SK-N-SH (cell line): ENCODE measurements at regions not wholly inside any gene's neighbourhood (a gene's known extent, or its start where the extent isn't known, plus 50 kb on each side); places are given as distances from the start of the nearest gene placed in this dataset.

Experiments
- CTCF ChIA-PET: fragments of 300-600, 350-600 bp; formaldehyde crosslinking; extraction: SDS; loops from one replicate; lab custom pipeline; 2021; lab: Yijun Ruan, JAX
- POLR2A ChIA-PET: fragments of 350-600 bp; sonication (Branson Sonifier 250); formaldehyde crosslinking; extraction: SDS; loops from one replicate; lab custom pipeline; 2020; ENCODE audit warnings: antibody characterized with exemption, inconsistent platforms; lab: Yijun Ruan, JAX
- DNase-seq: peaks from one replicate; pipeline ENCODE4 v3.0.0; 2012
- H2AFZ ChIP-seq: fragments of 200-600 bp; sonication (generic); 2 replicates; pipeline ENCODE4 v1.8.1; 2016; ENCODE audit warnings: antibody characterized with exemption, mild to moderate bottlenecking, low read depth
- H3F3A ChIP-seq: fragments of 200-600 bp; sonication (generic); replicated peaks from 2 replicates; pipeline ENCODE3; 2016; ENCODE audit warnings: antibody characterized with exemption, mild to moderate bottlenecking; ENCODE audit not compliant: insufficient read depth
- H3K27ac ChIP-seq, 2 experiments: fragments of 200-500 bp in 1 of 2; fragments of 200-600 bp in 1 of 2; sonication (Bioruptor generic) in 1 of 2; sonication (generic), shearing (Covaris generic) in 1 of 2; 2 replicates each; pipeline versions ENCODE4 v1.5.1 to v1.6.1; 2014 to 2016; ENCODE audit warnings: low read depth in 2 of 2, inconsistent platforms in 1 of 2, low read length in 1 of 2, mild to moderate bottlenecking in 1 of 2, mixed read lengths in 1 of 2
- H3K27me3 ChIP-seq: fragments of 200-600 bp; sonication (generic), shearing (Covaris generic); 2 replicates; pipeline ENCODE4 v1.6.1; 2016; ENCODE audit warnings: mixed run types; ENCODE audit not compliant: insufficient read depth
- H3K36me3 ChIP-seq, 2 experiments: fragments of 200-500 bp in 1 of 2; fragments of 200-600 bp in 1 of 2; sonication (Bioruptor generic) in 1 of 2; sonication (generic) in 1 of 2; replicated peaks in 1 of 2; 2 replicates each; pipeline versions ENCODE3 to v1.5.1; 2014 to 2016; ENCODE audit warnings: low read length in 1 of 2, mild to moderate bottlenecking in 1 of 2; ENCODE audit not compliant: insufficient read depth in 2 of 2, control insufficient read depth in 1 of 2
- H3K4me1 ChIP-seq, 2 experiments: fragments of 200-500 bp in 1 of 2; fragments of 200-600 bp in 1 of 2; sonication (Bioruptor generic) in 1 of 2; sonication (generic), shearing (Covaris generic) in 1 of 2; 2 replicates each; pipeline versions ENCODE4 v1.5.1 to v1.6.1; 2014 to 2016; ENCODE audit warnings: low read depth in 1 of 2, low read length in 1 of 2, mixed run types in 1 of 2; ENCODE audit not compliant: insufficient read depth in 2 of 2, control insufficient read depth in 1 of 2
- H3K4me2 ChIP-seq: fragments of 200-600 bp; sonication (generic), shearing (Covaris generic); 2 replicates; pipeline ENCODE4 v1.6.1; 2017; ENCODE audit warnings: mixed run types
- H3K4me3 ChIP-seq, 2 experiments: fragments of 200-500 bp in 1 of 2; fragments of 200-600 bp in 1 of 2; sonication (Bioruptor generic) in 1 of 2; sonication (generic), shearing (Covaris generic) in 1 of 2; 2 replicates each; pipeline versions ENCODE4 v1.5.1 to v1.8.1; 2014 to 2016; ENCODE audit warnings: low read depth in 2 of 2, inconsistent platforms in 1 of 2, low read length in 1 of 2, mild to moderate bottlenecking in 1 of 2, mixed read lengths in 1 of 2, moderate library complexity in 1 of 2
- H3K79me2 ChIP-seq: fragments of 200-600 bp; sonication (generic); 2 replicates; pipeline ENCODE4 v1.8.1; 2017; ENCODE audit warnings: mild to moderate bottlenecking; ENCODE audit not compliant: insufficient read depth
- H3K9ac ChIP-seq: fragments of 200-600 bp; sonication (generic); 2 replicates; pipeline ENCODE4 v1.6.1; 2017; ENCODE audit warnings: mixed run types
- H3K9me2 ChIP-seq: fragments of 200-600 bp; sonication (generic); 2 replicates; pipeline ENCODE4 v1.6.1; 2017; ENCODE audit warnings: mixed run types
- H3K9me3 ChIP-seq: fragments of 200-600 bp; sonication (generic); 2 replicates; pipeline ENCODE4 v1.6.1; 2017; ENCODE audit warnings: mixed run types, mild to moderate bottlenecking, moderate library complexity
- H4K20me1 ChIP-seq: fragments of 200-600 bp; sonication (generic); 2 replicates; pipeline ENCODE4 v1.6.1; 2017; ENCODE audit warnings: mild to moderate bottlenecking, mixed run types; ENCODE audit not compliant: insufficient read depth
- CHD2 ChIP-seq: fragments of 150-350 bp; IDR thresholded peaks from 2 replicates; pipeline ENCODE4 v1.6.1; 2018; ENCODE audit warnings: low read length; ENCODE audit not compliant: partially characterized antibody
- NFIC ChIP-seq: IDR thresholded peaks from 2 replicates; pipeline ENCODE4 v1.4.0; 2012; ENCODE audit warnings: borderline replicate concordance
- POLR2AphosphoS5 ChIP-seq: IDR thresholded peaks from 2 replicates; pipeline ENCODE4 v1.6.1; 2012; ENCODE audit warnings: low read depth, low read length
- RAD21 ChIP-seq: IDR thresholded peaks from 2 replicates; pipeline ENCODE4 v1.6.1; 2012; ENCODE audit warnings: mild to moderate bottlenecking, low read length
- SMC3 ChIP-seq: IDR thresholded peaks from 2 replicates; pipeline ENCODE4 v1.6.1; 2012; ENCODE audit warnings: low read depth, low read length, improper control_type of control experiment
- TAF1 ChIP-seq: IDR thresholded peaks from 2 replicates; pipeline ENCODE4 v1.6.1; 2012; ENCODE audit warnings: low read depth, mild to moderate bottlenecking, low read length, moderate library complexity, borderline replicate concordance
- TEAD4 ChIP-seq: IDR thresholded peaks from 2 replicates; pipeline ENCODE4 v1.4.0; 2012; ENCODE audit warnings: mild to moderate bottlenecking, borderline replicate concordance; ENCODE audit not compliant: insufficient read depth
- WGBS: methylation state at CpG from one replicate; pipeline ENCODE4 v1.1.6; 2017; ENCODE audit warnings: low lambda C conversion rate; 5-methylcytosine and 5-hydroxymethylcytosine counted together
- TF ChIP-seq, protein P1 (sequence below): fragments of 150-350 bp; IDR thresholded peaks from 2 replicates; pipeline ENCODE4 v1.6.1; 2017; ENCODE audit warnings: antibody characterized with exemption, low read length, low read depth, borderline replicate concordance
- TF ChIP-seq, protein P2 (sequence below): IDR thresholded peaks from 2 replicates; pipeline ENCODE4 v1.4.0; 2012; ENCODE audit warnings: low read depth
- TF ChIP-seq, protein P3 (sequence below): IDR thresholded peaks from 2 replicates; pipeline ENCODE4 v1.6.1; 2012; ENCODE audit warnings: mild to moderate bottlenecking, low read depth, low read length, moderate library complexity

DNA sequence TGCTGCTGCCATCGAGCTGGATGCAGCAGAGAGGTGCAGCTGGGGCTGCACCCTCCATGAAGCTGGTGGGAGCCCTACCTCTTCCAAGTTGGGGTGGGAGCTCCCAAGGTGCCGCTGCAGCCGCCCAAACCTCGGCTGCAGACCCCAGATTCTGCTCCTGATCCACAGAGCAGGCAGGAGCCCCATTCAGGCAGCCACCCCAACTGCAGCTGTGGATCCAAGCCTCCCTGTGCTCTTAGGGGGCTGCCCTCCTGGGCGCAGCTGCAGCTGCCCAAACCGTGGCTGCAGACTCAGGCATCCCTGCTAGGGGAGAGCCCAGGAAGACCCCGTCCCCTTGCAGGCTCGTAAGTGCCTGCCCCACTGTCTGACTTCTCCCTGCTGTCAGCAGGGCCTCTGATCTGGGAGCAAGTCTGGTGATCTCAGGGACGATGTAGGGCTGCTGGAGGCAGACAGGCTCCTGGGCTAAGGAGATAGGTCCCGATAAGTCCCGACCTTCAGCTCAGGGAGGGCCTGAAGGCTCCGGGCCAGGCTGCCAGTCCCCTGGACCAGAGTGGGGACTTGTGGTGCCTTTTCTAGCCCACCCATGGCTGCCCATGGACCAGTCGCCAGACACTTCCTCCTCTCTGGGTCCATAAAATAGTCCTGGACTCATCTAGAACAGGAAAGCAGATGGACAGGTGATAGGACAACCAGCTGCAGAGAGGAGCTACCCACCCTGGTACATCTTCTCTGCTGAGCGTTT lies 767.1 kb upstream of the CDH7 start (continued):
- TF ChIP-seq TEAD4: no peak
- no peak for TF ChIP-seq POLR2AphosphoS5
- TF ChIP-seq, protein P1, sequence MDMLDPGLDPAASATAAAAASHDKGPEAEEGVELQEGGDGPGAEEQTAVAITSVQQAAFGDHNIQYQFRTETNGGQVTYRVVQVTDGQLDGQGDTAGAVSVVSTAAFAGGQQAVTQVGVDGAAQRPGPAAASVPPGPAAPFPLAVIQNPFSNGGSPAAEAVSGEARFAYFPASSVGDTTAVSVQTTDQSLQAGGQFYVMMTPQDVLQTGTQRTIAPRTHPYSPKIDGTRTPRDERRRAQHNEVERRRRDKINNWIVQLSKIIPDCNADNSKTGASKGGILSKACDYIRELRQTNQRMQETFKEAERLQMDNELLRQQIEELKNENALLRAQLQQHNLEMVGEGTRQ: no peak
- TF ChIP-seq, protein P2, sequence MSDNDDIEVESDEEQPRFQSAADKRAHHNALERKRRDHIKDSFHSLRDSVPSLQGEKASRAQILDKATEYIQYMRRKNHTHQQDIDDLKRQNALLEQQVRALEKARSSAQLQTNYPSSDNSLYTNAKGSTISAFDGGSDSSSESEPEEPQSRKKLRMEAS: no peak
- TF ChIP-seq SMC3: no peak
- TF ChIP-seq NFIC: no peak
- no peak for TF ChIP-seq RAD21
- no peak for TF ChIP-seq TAF1
- TF ChIP-seq CHD2: no peak

DNA sequence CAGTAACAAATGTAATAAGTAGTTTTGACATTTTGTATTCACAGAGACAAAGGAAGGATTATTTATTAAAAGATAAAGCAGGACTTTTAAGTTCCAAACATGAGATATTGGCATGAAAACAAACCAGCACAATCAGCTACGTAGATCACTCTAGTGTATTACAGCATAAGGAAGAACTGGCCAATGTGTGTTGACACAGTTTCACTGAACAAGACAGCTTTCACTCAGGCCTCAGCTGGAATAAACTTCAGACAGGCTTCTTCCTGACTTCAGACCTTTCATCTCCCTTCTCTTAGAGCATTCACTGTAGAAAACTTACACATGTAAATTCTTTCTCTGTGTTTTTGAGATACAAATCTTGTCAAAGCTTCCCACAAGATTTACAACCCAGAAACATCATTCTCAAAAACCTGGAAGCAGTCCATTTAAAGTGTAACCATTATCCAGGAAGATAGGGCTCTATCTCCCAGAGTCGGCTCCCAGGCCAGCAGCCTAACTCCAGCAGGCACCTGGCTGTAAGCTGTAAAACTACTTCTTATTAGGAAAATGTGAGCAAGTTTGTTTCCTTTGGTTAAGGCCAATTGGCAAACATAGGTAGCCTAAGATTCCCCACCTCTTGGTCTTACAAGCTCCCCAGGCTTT lies 768.3 kb upstream of the CDH7 start:
- H3K4me2 ChIP-seq: no peak overlapping the region
- H3K9ac ChIP-seq: no peak overlapping the region
- no peak overlapping the region for H3K4me3 ChIP-seq
- peak; percentile 27 for DNase-seq
- CTCF ChIA-PET: interaction anchor here (0.8 to 1.2 kb wide), 3 partner anchors 8 to 15 kb away, joined by 3 to 5 read pairs (median 4); no protein-coding TSS in a partner anchor
- no peaks in the 10 kb centered on the region for H3K9me3 ChIP-seq
- no peak for TF ChIP-seq NFIC
- 0 out of 2 replicates have a peak, but pooled peaks have one; percentile 1 for TF ChIP-seq RAD21
- TF ChIP-seq, protein P3, sequence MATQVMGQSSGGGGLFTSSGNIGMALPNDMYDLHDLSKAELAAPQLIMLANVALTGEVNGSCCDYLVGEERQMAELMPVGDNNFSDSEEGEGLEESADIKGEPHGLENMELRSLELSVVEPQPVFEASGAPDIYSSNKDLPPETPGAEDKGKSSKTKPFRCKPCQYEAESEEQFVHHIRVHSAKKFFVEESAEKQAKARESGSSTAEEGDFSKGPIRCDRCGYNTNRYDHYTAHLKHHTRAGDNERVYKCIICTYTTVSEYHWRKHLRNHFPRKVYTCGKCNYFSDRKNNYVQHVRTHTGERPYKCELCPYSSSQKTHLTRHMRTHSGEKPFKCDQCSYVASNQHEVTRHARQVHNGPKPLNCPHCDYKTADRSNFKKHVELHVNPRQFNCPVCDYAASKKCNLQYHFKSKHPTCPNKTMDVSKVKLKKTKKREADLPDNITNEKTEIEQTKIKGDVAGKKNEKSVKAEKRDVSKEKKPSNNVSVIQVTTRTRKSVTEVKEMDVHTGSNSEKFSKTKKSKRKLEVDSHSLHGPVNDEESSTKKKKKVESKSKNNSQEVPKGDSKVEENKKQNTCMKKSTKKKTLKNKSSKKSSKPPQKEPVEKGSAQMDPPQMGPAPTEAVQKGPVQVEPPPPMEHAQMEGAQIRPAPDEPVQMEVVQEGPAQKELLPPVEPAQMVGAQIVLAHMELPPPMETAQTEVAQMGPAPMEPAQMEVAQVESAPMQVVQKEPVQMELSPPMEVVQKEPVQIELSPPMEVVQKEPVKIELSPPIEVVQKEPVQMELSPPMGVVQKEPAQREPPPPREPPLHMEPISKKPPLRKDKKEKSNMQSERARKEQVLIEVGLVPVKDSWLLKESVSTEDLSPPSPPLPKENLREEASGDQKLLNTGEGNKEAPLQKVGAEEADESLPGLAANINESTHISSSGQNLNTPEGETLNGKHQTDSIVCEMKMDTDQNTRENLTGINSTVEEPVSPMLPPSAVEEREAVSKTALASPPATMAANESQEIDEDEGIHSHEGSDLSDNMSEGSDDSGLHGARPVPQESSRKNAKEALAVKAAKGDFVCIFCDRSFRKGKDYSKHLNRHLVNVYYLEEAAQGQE: no peak
- peak overlapping the region in 1 of 2 experiments; percentile 34; a peak in 1 of 4 replicates for H3K27ac ChIP-seq
- POLR2A ChIA-PET: no interaction called here
- no peaks in the 10 kb centered on the region for H3K79me2 ChIP-seq
- WGBS: 15% methylated on average over 2 of the region's 2 CpGs
- H2AFZ ChIP-seq: no peak overlapping the region
- H3F3A ChIP-seq: no peaks in the 10 kb centered on the region
- H3K27me3 ChIP-seq: no peaks in the 10 kb centered on the region
- peaks cover 0 to 5% of the 10 kb centered on the region in 2 experiments; a peak in 2 of 4 replicates for H3K4me1 ChIP-seq
- H3K36me3 ChIP-seq: no peaks in the 10 kb centered on the region
- H4K20me1 ChIP-seq: no peaks in the 10 kb centered on the region
- H3K9me2 ChIP-seq: no peaks in the 10 kb centered on the region
